NCI-H526 (cell line): ENCODE measurements at regions not wholly inside any gene's neighbourhood (a gene's known extent, or its start where the extent isn't known, plus 50 kb on each side); places are given as distances from the start of the nearest gene placed in this dataset.
"Not testable (repeated sequence)": the region's sequence is repeated elsewhere in the genome, so short reads cannot be mapped to it uniquely, and the experiment has no call there.

Experiments used
- DNase-seq, 2 experiments: peaks; one replicate each; lab custom pipeline; 2025; lab: John Stamatoyannopoulos, UW

DNA sequence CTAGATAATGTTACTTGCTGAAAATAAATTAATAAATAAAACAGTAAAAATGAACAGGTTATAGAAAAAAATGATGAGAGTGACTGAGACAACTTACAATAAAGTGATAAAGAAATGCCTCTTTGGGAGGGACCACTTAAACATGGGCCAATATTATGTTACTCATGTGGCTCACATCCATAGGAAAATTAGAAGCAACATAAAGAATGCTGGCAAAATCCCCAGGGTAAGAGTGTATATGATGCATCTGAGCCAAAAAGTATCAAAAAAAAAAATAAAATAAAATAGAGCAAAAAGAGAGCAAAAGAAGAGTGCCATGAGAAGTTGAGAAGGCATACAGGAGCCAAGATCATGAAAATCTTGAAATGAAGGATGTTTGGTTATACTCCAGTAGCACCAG, 818.0 kb downstream of the LTN1 start:
- DNase-seq = no peak

DNA sequence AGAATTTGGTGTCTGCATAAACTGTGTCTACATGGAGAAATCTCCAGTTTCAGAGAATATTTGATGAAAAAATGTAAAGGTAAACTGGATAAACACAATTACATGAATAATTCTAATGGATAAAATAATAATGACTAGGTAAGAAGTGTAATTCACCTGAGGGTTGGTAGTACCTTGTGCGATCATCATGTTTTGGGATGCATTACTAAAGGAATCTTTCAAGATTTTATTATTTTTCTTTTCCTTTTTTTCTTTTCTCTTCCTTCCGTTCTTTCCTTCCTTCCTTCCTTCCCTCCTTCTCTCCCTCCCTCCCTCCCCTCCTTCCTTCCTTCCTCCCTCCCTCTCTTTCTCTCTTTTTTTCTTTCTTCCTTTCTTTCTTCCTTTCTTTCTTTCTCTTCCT, 818.7 kb downstream of the LTN1 start:
- DNase-seq = no peak

DNA sequence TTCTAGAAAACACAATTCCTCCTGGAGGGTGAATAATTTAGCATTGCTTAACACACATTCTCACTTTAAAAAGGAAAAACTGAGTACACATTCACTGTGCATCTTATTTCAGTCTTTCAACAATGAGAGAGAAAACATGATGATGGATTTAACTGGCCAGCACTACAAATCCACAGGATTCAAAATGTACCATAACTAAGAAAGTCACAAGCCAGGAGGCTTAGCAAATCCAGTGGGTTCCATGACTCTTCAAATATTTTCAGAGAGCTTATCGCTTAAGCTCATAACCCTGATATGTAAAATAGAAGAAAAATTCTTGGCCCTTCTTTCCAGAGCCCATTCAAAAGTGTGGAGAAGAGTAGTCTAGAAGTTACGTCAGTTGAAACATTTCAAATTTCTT, 820.3 kb downstream of the LTN1 start:
- no peak for DNase-seq

- DNase-seq = no peak
Observed at GRCh38 chr21:28167366-28167765, 825.3 kb downstream of the LTN1 start.

- DNase-seq = not testable (repeated sequence)
Observed at GRCh38 chr21:28164519-28164918, 828.2 kb downstream of the LTN1 start.

DNA sequence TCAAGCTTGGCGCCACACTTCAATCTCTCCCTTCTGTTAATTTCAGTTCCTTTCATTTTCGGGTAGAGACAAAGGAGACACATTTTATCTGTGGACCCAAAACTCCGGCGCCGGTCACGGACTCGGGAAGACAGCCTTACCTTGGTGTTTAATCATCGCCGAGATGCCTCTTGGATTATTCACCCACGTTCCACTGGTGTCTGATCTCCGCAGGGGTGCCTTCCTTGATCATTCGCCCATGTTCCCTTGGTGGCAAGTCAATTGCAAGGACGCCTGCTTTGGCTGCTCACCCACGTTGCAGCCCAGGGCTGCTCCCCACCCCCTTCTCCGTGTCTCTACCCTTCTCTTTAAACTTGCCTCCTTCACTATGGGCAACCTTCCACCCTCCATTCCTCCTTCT, 830.6 kb downstream of the LTN1 start:
- DNase-seq = not testable (repeated sequence)

GRCh38 chr21:28160378-28160777, 832.3 kb downstream of the LTN1 start:
- no peak for DNase-seq

GRCh38 chr21:28159396-28159795, 833.3 kb downstream of the LTN1 start:
- DNase-seq = no peak

GRCh38 chr21:28156590-28156989, 836.1 kb downstream of the LTN1 start:
- DNase-seq = no peak

GRCh38 chr21:28154121-28154520, 838.6 kb downstream of the LTN1 start:
- no peak for DNase-seq

- DNase-seq = no peak
Observed at GRCh38 chr21:28152732-28153131, 839.9 kb downstream of the LTN1 start.

DNA sequence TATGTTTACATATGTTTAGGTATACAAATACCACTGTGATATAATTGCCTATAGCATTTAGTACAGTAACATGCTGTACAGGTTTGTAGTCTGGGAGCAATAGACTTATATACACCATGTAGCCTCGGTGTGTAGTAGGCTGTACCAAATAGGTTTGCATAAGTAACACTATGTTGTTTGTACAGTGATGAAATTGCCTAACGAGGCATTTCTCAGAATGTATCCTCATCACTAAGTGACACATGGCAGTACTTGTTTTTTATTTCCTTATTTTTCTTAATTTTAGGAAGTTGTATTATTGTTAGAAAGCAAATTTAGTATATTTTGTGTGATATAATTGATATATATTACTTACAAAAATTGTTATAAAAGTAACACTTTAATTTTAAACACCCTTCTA, 840.9 kb downstream of the LTN1 start:
- DNase-seq = peak in 1 of 2 experiments; percentile 5

GRCh38 chr21:28150778-28151177, 841.9 kb downstream of the LTN1 start:
- no peak for DNase-seq

DNA sequence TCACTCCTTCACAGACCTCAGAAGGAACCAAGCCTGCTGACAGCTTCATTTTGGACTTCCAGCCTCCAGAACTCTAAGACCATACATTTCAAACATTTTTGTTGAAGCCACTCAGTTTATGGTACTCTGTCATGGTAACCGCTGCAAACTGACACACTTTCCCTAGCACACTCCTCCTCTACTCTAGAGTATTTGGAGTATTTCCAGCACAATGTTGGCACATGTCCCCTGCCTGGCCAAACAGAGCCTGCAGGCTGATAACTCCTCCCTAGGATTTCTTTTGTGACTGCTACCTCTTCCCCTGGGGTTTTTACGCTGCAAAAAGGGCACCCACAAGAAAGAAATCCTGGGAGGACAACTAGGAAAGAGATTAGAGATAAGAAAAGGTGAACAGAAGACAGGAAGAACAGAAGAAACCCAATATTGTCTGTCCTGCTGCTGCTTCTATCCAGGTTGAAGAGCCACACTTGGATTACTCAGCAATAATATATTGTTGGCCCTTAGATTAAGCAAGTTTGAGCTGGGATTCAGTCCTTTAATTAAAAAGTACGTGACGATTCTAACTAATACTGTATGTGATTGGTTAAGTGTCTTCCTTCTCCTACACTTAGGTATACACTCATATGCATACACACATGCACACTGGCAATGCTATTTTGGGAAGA, 844.1 kb downstream of the LTN1 start:
- no peak for DNase-seq

GRCh38 chr21:28144653-28145052, 848.0 kb downstream of the LTN1 start:
- no peak for DNase-seq

GRCh38 chr21:28144089-28144488, 848.6 kb downstream of the LTN1 start:
- DNase-seq = no peak

DNA sequence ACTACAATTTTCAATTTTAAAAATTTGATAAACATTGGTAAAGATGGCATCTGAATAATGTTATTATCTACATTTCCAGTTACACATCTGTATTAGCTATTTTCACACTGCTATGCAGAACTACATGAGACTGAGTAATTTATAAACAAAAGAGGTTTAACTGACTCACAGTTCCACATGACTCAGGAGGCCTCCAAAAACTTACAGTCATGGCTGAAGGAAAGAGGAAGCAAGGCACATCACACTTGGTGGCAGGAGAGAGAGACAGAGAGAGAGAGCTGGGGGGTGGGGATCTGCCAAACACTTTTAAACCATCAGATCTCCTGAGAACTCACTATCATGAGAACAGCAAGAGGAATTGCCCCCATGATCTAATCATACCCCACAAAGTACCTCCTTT, 850.0 kb downstream of the LTN1 start:
- DNase-seq = no peak

DNA sequence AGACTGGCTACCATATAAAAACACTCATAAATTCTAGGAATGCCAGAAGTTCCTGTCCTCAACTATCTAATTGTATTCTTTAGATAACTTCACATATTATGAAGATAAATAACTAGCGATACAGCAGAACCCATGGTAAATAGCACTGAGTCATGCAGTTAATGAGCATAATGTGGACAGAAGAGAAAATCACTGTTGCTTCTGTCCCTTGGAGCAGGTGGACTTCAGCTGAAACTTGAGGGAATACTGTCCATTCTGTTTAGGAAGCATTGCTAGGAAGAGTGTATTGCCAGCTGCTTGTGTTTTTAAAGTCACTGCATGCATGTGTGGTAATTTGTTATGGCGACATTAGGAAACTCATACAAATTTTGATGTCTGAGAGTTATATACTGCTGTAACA, 854.4 kb downstream of the LTN1 start:
- no peak for DNase-seq

DNA sequence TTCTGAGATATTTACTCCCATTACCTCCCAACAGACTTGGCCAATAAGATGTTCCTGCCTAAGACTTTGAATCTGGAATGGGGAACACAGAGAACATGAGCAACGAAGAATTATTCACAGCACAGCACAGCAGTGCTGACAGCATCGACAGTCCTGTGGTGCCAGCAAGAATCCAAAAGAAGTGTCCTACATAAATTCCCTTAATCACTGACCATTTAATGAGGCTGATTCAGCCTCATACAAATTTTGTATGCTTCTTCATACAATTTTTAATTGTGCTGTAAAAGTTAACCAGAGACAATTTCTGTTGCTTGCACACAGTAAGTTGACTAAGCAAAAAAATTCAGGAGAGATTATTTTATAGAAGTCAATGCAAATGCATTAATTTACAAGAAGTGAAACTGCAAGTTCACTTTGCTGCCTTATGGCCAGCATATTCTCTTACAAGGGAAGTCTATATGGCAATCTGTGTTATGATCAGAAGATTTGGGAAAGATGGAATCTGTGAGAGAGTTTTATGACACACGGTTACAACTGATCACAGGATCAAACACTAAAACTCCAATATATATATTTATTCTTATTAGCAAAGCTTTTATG, 855.9 kb downstream of the LTN1 start:
- DNase-seq = no peak

- no peak for DNase-seq
Observed at GRCh38 chr21:28135646-28136045, 857.0 kb downstream of the LTN1 start.

GRCh38 chr21:28133116-28133515, 859.6 kb downstream of the LTN1 start:
- no peak for DNase-seq

DNA sequence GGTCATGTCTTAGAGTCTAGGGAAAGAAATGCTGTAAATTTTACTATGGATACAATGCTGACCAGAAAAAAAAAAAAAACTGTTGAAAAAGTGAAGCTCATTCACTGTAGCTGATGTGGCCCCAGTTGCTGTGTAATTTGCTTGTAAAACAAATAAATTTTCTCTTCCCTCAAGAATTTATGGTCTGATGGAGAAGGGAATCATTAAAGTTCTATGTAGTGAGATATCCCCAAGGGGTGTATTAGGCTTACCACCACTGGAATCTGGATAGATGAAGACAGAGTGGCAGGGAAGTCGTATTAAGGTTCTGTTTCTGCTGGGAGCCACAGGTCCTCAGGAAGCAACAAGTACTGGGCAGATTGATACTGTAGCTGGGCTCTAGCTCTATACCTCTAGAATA, 860.0 kb downstream of the LTN1 start:
- DNase-seq = no peak

DNA sequence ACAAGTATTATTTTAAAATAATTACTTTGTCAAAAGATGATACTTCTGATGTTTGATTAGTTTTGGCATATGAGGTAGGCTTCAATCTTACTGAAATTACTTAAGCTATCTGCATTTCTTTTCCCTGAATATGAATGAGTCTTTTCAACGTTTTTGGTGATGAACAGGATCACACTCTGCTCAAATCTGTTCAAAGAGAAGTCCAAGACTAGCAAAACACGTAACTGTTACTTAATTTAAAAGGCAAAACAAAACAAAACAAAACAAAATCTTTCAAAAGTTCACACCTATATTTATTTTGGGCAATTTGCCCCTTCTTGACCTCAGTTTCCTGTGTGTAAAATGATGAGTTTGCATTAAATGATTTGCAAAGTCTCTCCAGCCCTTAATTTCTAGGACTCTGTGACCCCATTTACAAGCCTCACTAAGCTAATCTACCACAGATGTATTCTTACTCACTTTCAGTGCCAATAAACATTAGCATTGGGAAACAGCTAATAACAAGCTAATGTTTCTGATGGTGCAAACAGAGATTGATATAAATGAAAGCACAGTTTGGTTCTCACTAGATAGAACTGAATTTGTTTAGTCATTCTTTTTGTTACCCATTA, 865.4 kb downstream of the LTN1 start:
- no peak for DNase-seq
